HG03139 (cell line): ENCODE measurements at regions not wholly inside any gene's neighbourhood (a gene's known extent, or its start where the extent isn't known, plus 50 kb on each side); places are given as distances from the start of the nearest gene placed in this dataset.

Experiments used
- ATAC-seq: cut with Tn5 transposase; IDR thresholded peaks from one replicate; pipeline ENCODE4 v1.9.1; 2021; ENCODE audit not compliant: unreplicated experiment

- ATAC-seq = no peak
These were observed 251.2 kb downstream of the GXYLT1 start for GRCh38 chr12:41893491-41893890.

DNA sequence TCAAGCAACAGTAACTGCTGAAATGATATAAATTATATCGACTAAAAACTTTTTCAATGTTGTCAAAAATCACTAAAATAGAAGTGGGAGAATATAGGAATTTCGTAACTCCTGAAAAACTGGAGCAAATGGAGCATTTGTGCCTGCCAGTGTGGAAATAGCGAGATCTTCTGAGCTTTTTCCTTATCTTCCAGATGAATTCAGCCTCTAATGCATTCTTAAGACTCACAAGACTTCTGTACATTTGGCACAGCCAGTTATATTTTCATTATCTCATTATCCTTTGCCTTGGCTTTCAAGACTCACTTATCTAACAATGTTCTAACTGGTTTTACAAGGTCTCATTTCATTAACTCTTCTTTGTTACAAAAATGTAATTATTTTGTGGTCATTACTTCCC is 252.4 kb downstream of the GXYLT1 start:
- ATAC-seq = no peak

DNA sequence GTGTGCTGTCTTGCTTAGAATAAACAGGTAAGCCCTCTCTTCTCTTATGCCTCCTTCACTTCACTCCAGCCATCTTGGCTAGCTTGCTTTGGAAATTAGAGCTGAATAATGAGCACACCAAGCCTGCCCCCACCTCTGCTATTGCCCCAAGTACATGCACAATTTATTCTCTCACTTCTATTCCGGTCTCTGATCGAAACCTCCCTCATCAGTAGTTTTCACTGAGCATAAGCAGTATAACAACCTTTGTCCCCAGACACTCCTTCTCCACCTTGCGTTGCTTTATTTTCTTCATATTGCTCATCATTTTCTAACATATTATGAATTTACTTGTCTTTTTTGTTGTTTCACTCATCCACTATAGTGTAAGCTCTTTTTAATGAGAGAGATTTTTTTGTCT is 253.4 kb downstream of the GXYLT1 start:
- ATAC-seq = no peak

DNA sequence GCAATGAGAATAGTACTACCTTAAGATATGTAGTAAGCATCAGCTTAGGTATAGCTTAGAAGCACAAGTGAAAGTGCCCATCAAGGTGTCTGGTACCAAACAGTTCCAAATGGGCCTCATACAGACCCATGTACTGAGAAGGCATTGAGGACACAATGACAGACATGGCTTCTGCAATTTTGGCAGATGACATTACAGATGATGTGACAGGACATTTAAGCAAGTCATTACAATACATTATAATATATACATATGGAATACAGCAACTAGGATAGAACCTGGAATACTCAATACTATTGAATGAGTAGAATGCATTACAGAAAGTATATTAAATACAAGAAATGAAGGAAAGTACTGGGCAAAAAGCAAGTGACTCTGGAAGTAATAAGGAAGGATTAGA is 256.4 kb downstream of the GXYLT1 start:
- ATAC-seq = no peak

- no peak for ATAC-seq
These were observed 262.5 kb downstream of the GXYLT1 start for GRCh38 chr12:41881891-41882805.

GRCh38 chr12:41869432-41869831 is 275.2 kb downstream of the GXYLT1 start:
- ATAC-seq = no peak

- ATAC-seq = no peak
These were observed 277.7 kb downstream of the GXYLT1 start for GRCh38 chr12:41866878-41867430.

DNA sequence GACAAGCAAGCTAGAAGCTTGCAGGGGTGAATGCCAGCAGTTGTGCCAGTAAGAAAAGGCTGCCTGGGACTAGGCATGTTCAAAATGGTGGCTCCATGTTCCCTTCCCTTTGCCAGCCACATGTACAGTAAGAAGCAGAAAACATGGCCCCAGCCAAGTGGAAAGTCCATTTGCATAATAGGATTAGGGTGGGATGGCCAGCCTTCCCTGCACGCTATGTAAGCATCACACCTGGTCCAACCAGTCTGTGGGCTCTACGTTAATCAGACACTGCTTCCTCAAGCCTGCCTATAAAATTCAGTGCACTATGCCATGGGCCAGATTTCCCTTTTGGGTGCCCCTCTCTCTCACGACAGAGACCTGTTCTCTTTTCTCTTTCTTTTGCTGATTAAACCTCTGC is 288.4 kb downstream of the GXYLT1 start:
- ATAC-seq = no peak

- ATAC-seq = no peak
These were observed 294.6 kb downstream of the GXYLT1 start for GRCh38 chr12:41850046-41850445.

- no peak for ATAC-seq
These were observed 298.0 kb downstream of the GXYLT1 start for GRCh38 chr12:41846718-41847117.

DNA sequence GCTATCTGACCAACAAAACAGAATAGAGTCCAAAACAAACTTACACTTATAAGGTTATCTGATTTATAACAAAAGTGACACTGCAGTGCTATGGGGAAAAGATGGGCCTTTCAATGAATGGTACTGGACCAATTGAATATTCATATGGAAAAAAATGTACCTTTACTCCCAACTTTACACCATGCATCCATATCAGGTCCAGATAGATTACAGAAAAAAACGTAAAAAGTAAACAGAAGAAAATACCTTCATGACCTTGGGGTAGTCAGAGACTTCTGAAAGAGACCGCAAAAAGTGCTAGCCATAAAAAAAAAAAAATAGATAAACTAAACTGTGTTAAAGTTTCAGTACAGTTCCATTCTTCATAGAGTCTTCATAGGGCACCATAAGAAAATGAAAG is 308.3 kb downstream of the GXYLT1 start:
- ATAC-seq = no peak

GRCh38 chr12:41835556-41835955 is 309.1 kb downstream of the GXYLT1 start:
- no peak for ATAC-seq

GRCh38 chr12:41819948-41820347 is 324.7 kb downstream of the GXYLT1 start:
- ATAC-seq = no peak

- no peak for ATAC-seq
These were observed 340.6 kb downstream of the GXYLT1 start for GRCh38 chr12:41804026-41804425.

DNA sequence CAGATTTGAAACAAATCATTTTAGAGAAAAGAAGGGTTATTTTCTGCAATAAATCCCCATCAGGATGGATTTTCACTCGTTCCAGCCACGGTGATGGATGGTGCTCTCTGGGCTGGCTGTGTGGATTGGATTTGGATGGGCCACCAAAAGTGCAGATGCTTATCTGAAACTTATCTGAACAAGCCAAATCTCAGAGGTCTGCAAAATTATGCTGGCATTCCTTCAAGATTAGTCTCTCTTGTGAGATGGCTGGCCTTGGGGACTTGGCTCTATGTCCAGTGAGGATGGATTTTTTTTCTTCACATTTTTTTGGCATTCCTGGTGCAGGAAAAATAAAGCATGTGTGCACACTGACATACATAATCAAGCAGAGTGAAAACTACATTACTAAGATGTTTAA is 341.9 kb downstream of the GXYLT1 start:
- ATAC-seq = no peak

GRCh38 chr12:41801261-41801660 is 343.4 kb downstream of the GXYLT1 start:
- no peak for ATAC-seq

- no peak for ATAC-seq
These were observed 345.0 kb downstream of the GXYLT1 start for GRCh38 chr12:41799671-41800070.

- ATAC-seq = no peak
These were observed 348.8 kb downstream of the GXYLT1 start for GRCh38 chr12:41795910-41796309.

GRCh38 chr12:41795051-41795600 is 349.5 kb downstream of the GXYLT1 start:
- no peak for ATAC-seq

DNA sequence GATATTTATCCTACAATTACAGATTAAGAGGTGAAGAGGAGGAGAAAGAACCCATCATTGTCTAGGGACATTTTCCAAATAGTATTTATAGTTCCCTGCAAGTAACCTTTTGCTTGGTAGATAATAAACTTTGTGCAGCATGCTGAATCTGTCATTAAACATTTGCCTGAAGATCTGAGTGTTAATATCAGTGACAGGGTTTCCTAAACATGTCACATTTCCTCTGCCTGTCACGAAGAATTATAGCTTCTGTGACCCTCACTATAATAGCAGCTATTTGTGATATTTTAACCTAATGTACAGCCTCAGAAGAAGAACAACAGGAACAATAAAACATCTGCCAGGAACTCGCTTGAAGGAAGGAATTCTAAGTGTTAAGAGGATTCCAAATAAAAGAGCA is 350.3 kb downstream of the GXYLT1 start:
- no peak for ATAC-seq

- ATAC-seq = no peak
These were observed 359.7 kb downstream of the GXYLT1 start for GRCh38 chr12:41784957-41785356.

- ATAC-seq = no peak
These were observed 365.7 kb downstream of the GXYLT1 start for GRCh38 chr12:41778934-41779333.
